HepG2 (cell line): ENCODE measurements at regions not wholly inside any gene's neighbourhood (a gene's known extent, or its start where the extent isn't known, plus 50 kb on each side); places are given as distances from the start of the nearest gene placed in this dataset.

Experiments
- ATAC-seq: fragments of 200-7000 bp; cut with Tn5 transposase; 3 replicates; pipeline ENCODE4 v1.9.1; 2020; ENCODE audit warnings: mild to moderate bottlenecking, moderate library complexity
- BruUV-seq: library from RNA; stranded (reverse); fragments of 400-500 nt; replicated peaks from 2 replicates; lab custom pipeline; 2021; lab: Mats Ljungman, UMichigan
- CTCF ChIA-PET: fragments of 300-600 bp; formaldehyde crosslinking; extraction: SDS; loops from one replicate; lab custom pipeline; 2021; ENCODE audit warnings: low total read pairs, inconsistent platforms, low intra/inter-chr PET ratio; lab: Yijun Ruan, JAX
- POLR2A ChIA-PET: fragments of 350-600 bp; sonication (Branson Sonifier 250); formaldehyde crosslinking; loops from one replicate; lab custom pipeline; 2020; ENCODE audit warnings: antibody characterized with exemption, inconsistent platforms; lab: Yijun Ruan, JAX
- DNase-seq: peaks from one replicate; pipeline ENCODE4 v3.0.0-alpha.2; 2015; ENCODE audit warnings: low spot score
- FAIRE-seq: peaks from 3 replicates; lab custom pipeline; 2011; peaks lifted over from hg19 to GRCh38; lab: Jason Lieb, UNC
- H2AFZ ChIP-seq: one replicate; pipeline ENCODE4 v1.6.1; 2011; ENCODE audit warnings: low read length, inconsistent platforms
- H3K27ac ChIP-seq: fragments of 300-600 bp; 3 replicates; pipeline ENCODE4 v1.8.0; 2011; ENCODE audit warnings: mixed run types, mild to moderate bottlenecking, mixed read lengths, low read length, inconsistent platforms; ENCODE audit not compliant: insufficient read depth; ENCODE audit errors: extremely low read length
- H3K27me3 ChIP-seq, 2 experiments: fragments of 200-600 bp in 1 of 2; 2 replicates in 1 of 2; 3 replicates in 1 of 2; pipeline versions ENCODE4 v1.6.0 to v1.8.0; 2011; ENCODE audit warnings: low read length in 2 of 2, mild to moderate bottlenecking in 2 of 2, moderate library complexity in 2 of 2, inconsistent platforms in 1 of 2; ENCODE audit not compliant: insufficient read depth in 2 of 2, control insufficient read depth in 1 of 2
- H3K36me3 ChIP-seq, 2 experiments: fragments of 200-600 bp in 1 of 2; replicated peaks in 1 of 2; 2 replicates in 1 of 2; 3 replicates in 1 of 2; pipeline versions ENCODE4 v1.5.1 to v1.8.0; 2011; ENCODE audit warnings: low read length in 2 of 2, inconsistent platforms in 1 of 2; ENCODE audit not compliant: insufficient read depth in 2 of 2, control insufficient read depth in 1 of 2
- H3K4me1 ChIP-seq: 2 replicates; pipeline ENCODE4 v1.5.1; 2012; ENCODE audit warnings: low read length, inconsistent platforms; ENCODE audit not compliant: insufficient read depth
- H3K4me2 ChIP-seq: 2 replicates; pipeline ENCODE4 v1.6.0; 2011; ENCODE audit warnings: low read depth, low read length, inconsistent platforms
- H3K4me3 ChIP-seq, 3 experiments: fragments of 200-600 bp in 1 of 3; sonication (generic), shearing (Covaris generic) in 1 of 3; replicated peaks in 1 of 3; 2 replicates each; pipeline ENCODE4 v1.5.1; 2011 to 2016; ENCODE audit warnings: low read length in 3 of 3, inconsistent platforms in 2 of 3, low read depth in 2 of 3, mild to moderate bottlenecking in 2 of 3, control low read depth in 1 of 3, mixed read lengths in 1 of 3; ENCODE audit not compliant: insufficient read depth in 1 of 3
- H3K79me2 ChIP-seq: one replicate; pipeline ENCODE4 v1.6.1; 2011; ENCODE audit warnings: low read length, inconsistent platforms; ENCODE audit not compliant: insufficient read depth
- H3K9ac ChIP-seq: 2 replicates; pipeline ENCODE4 v1.6.0; 2011; ENCODE audit warnings: mild to moderate bottlenecking, low read depth, low read length, inconsistent platforms; ENCODE audit not compliant: insufficient read depth
- H3K9me3 ChIP-seq: 2 replicates; pipeline ENCODE4 v1.5.1; 2012; ENCODE audit warnings: mild to moderate bottlenecking, low read length
- H4K20me1 ChIP-seq: 2 replicates; pipeline ENCODE4 v1.6.0; 2011; ENCODE audit warnings: inconsistent platforms, mild to moderate bottlenecking, low read length, moderate library complexity; ENCODE audit not compliant: insufficient read depth
- ATF7-NPFF ChIP-seq: sonication (generic); formaldehyde crosslinking; IDR thresholded peaks from 2 replicates; pipeline ENCODE4 v1.8.1; 2023; ENCODE audit warnings: mild to moderate bottlenecking, low read depth, missing genetic modification reagents, moderate library complexity
- BRCA1 ChIP-seq: sonication (generic); formaldehyde crosslinking; IDR thresholded peaks from 2 replicates; pipeline ENCODE4 v1.4.0; 2020; ENCODE audit warnings: missing genetic modification reagents
- KMT2B ChIP-seq: IDR thresholded peaks from 2 replicates; pipeline ENCODE4 v1.6.1; 2016; ENCODE audit warnings: missing genetic modification reagents, missing compliant biosample characterization
- ZNF326 ChIP-seq: sonication (generic); formaldehyde crosslinking; IDR thresholded peaks from 2 replicates; pipeline ENCODE4 v1.4.0; 2020; ENCODE audit warnings: missing genetic modification reagents, borderline replicate concordance
- ZNF577 ChIP-seq: sonication (generic); formaldehyde crosslinking; IDR thresholded peaks from 2 replicates; pipeline ENCODE4 v1.4.0; 2020; ENCODE audit warnings: mild to moderate bottlenecking, low read depth, missing genetic modification reagents, borderline replicate concordance
- ZNF776 ChIP-seq: sonication (generic); formaldehyde crosslinking; IDR thresholded peaks from 2 replicates; pipeline ENCODE4 v1.4.0; 2020; ENCODE audit warnings: mild to moderate bottlenecking, missing genetic modification reagents
- WGBS: methylation state at CpG from one replicate; pipeline ENCODE4 v1.1.6; 2017; ENCODE audit warnings: low lambda C conversion rate; 5-methylcytosine and 5-hydroxymethylcytosine counted together
- in situ Hi-C: cut with HindIII; loops from 2 replicates; pipeline ENCODE4 v1.10.0; 2017; ENCODE audit warnings: low pct_unique_long_range_greater_than_20kb; ENCODE audit not compliant: extremely low pct_ligation_motif_present
- intact Hi-C: fragments of 100-400 bp; cut with micrococcal nuclease; formaldehyde crosslinking; loops from one replicate; pipeline ENCODE4 v1.10.0; 2022; ENCODE audit not compliant: unreplicated experiment
- TF ChIP-seq, protein P1 (sequence below): sonication (generic); formaldehyde crosslinking; IDR thresholded peaks from 2 replicates; pipeline ENCODE4 v1.5.0; 2020; ENCODE audit warnings: mild to moderate bottlenecking, missing genetic modification reagents, borderline replicate concordance
- TF ChIP-seq, protein P2 (sequence below): sonication (generic); formaldehyde crosslinking; IDR thresholded peaks from 2 replicates; pipeline ENCODE4 v1.5.0; 2020; ENCODE audit warnings: missing genetic modification reagents

DNA sequence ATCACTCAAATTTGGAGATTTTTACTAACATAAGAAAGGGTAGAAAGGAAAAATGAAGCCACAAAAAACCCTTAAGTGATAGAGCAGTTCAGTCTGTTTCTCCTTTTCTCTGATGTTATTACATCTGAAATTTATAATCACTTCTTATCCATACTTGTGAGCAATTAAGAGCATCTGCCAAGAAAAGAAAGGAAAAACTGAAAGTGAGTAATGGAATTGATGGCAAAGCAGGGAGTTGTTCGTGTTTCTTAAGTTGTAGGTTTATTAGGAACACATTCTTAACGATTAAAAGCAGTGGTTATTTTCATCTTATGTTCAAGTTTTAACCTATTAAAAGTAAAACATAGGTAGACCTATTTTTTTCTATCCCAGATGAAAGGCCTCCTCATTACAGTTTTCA lies 277.7 kb downstream of the RND3 start:
- Histone ChIP-seq H2AFZ (no peak overlapping the region), H3K27me3 (no peaks in the 10 kb centered on the region), H3K79me2 (no peaks in the 10 kb centered on the region), H3K9me3 (peaks cover 10% of the 10 kb centered on the region; the same call in 1 of the 2 replicates), H3K4me3 (no peak overlapping the region), H3K9ac (no peak overlapping the region), H4K20me1 (no peaks in the 10 kb centered on the region), H3K27ac (no peak overlapping the region), H3K4me2 (no peak overlapping the region), H3K4me1 (peaks cover 7% of the 10 kb centered on the region), H3K36me3 (no peaks in the 10 kb centered on the region)
- in situ Hi-C loops (no loop called here), intact Hi-C loops (no loop called here)
- TF ChIP-seq ZNF577 (CRISPR knock-in tag) = no peak
- TF ChIP-seq BRCA1 (CRISPR knock-in tag) = no peak
- TF ChIP-seq, protein P1, sequence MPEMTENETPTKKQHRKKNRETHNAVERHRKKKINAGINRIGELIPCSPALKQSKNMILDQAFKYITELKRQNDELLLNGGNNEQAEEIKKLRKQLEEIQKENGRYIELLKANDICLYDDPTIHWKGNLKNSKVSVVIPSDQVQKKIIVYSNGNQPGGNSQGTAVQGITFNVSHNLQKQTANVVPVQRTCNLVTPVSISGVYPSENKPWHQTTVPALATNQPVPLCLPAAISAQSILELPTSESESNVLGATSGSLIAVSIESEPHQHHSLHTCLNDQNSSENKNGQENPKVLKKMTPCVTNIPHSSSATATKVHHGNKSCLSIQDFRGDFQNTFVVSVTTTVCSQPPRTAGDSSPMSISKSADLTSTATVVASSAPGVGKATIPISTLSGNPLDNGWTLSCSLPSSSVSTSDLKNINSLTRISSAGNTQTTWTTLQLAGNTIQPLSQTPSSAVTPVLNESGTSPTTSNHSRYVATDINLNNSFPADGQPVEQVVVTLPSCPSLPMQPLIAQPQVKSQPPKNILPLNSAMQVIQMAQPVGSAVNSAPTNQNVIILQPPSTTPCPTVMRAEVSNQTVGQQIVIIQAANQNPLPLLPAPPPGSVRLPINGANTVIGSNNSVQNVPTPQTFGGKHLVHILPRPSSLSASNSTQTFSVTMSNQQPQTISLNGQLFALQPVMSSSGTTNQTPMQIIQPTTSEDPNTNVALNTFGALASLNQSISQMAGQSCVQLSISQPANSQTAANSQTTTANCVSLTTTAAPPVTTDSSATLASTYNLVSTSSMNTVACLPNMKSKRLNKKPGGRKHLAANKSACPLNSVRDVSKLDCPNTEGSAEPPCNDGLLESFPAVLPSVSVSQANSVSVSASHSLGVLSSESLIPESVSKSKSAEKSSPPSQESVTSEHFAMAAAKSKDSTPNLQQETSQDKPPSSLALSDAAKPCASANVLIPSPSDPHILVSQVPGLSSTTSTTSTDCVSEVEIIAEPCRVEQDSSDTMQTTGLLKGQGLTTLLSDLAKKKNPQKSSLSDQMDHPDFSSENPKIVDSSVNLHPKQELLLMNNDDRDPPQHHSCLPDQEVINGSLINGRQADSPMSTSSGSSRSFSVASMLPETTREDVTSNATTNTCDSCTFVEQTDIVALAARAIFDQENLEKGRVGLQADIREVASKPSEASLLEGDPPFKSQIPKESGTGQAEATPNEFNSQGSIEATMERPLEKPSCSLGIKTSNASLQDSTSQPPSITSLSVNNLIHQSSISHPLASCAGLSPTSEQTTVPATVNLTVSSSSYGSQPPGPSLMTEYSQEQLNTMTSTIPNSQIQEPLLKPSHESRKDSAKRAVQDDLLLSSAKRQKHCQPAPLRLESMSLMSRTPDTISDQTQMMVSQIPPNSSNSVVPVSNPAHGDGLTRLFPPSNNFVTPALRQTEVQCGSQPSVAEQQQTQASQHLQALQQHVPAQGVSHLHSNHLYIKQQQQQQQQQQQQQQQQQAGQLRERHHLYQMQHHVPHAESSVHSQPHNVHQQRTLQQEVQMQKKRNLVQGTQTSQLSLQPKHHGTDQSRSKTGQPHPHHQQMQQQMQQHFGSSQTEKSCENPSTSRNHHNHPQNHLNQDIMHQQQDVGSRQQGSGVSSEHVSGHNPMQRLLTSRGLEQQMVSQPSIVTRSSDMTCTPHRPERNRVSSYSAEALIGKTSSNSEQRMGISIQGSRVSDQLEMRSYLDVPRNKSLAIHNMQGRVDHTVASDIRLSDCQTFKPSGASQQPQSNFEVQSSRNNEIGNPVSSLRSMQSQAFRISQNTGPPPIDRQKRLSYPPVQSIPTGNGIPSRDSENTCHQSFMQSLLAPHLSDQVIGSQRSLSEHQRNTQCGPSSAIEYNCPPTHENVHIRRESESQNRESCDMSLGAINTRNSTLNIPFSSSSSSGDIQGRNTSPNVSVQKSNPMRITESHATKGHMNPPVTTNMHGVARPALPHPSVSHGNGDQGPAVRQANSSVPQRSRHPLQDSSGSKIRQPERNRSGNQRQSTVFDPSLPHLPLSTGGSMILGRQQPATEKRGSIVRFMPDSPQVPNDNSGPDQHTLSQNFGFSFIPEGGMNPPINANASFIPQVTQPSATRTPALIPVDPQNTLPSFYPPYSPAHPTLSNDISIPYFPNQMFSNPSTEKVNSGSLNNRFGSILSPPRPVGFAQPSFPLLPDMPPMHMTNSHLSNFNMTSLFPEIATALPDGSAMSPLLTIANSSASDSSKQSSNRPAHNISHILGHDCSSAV (CRISPR knock-in tag) = no peak
- TF ChIP-seq ATF7-NPFF = no peak
- no peak for TF ChIP-seq KMT2B (CRISPR knock-in tag)
- no peak for TF ChIP-seq ZNF776 (CRISPR knock-in tag)
- TF ChIP-seq, protein P2, sequence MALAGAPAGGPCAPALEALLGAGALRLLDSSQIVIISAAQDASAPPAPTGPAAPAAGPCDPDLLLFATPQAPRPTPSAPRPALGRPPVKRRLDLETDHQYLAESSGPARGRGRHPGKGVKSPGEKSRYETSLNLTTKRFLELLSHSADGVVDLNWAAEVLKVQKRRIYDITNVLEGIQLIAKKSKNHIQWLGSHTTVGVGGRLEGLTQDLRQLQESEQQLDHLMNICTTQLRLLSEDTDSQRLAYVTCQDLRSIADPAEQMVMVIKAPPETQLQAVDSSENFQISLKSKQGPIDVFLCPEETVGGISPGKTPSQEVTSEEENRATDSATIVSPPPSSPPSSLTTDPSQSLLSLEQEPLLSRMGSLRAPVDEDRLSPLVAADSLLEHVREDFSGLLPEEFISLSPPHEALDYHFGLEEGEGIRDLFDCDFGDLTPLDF (CRISPR knock-in tag) = no peak
- no peak for TF ChIP-seq ZNF326 (CRISPR knock-in tag)
- CTCF ChIA-PET = no interaction called here
- ATAC-seq = no peak
- POLR2A ChIA-PET = interaction anchor here (0.6 kb wide), 1 partner anchor 372 kb away, joined by 3 read pairs; no protein-coding TSS in a partner anchor
- no TSS peak for BruUV-seq
- WGBS = 0% methylated on average over 2 of the region's 2 CpGs
- no peak for DNase-seq
- FAIRE-seq = no peak
